HCT116 (cell line): ENCODE measurements at regions not wholly inside any gene's neighbourhood (a gene's known extent, or its start where the extent isn't known, plus 50 kb on each side); places are given as distances from the start of the nearest gene placed in this dataset.

Experiments
- ATAC-seq: fragments of 200-7000 bp; cut with Tn5 transposase; 2 replicates; pipeline ENCODE4 v1.9.1; 2020; ENCODE audit warnings: mild to moderate bottlenecking, moderate library complexity
- BruUV-seq: library from RNA; stranded (reverse); fragments of 400-500 nt; replicated peaks from 2 replicates; lab custom pipeline; 2021; lab: Mats Ljungman, UMichigan
- CTCF ChIA-PET: fragments of 300-600 bp; sonication (Branson Sonifier 250); formaldehyde crosslinking; loops from one replicate; lab custom pipeline; 2021; ENCODE audit warnings: antibody characterized with exemption; lab: Charles Lee
- POLR2A ChIA-PET: fragments of 300-600, 350-600 bp; sonication (Branson Sonifier 250); formaldehyde crosslinking; loops from one replicate; lab custom pipeline; 2021; ENCODE audit warnings: antibody characterized with exemption; lab: Charles Lee
- RAD21 ChIA-PET, 2 experiments: fragments of 300-600 bp; sonication (Branson Sonifier 250); formaldehyde crosslinking; loops; one replicate each; lab custom pipeline; 2023; ENCODE audit warnings: low total read pairs in 2 of 2; ENCODE audit not compliant: uncharacterized antibody in 2 of 2, unreplicated experiment in 2 of 2, low non-redundant PET in 1 of 2; lab: Charles Lee
- DNase-seq: peaks from one replicate; pipeline ENCODE4 v3.0.0-alpha.2; 2010; ENCODE audit warnings: low read depth, low spot score
- H2AFZ ChIP-seq: fragments of 200-600 bp; shearing (Covaris generic), sonication (generic); 2 replicates; pipeline ENCODE4 v1.6.1; 2017; ENCODE audit warnings: low read depth, mixed run types, mixed read lengths, antibody characterized with exemption, low read length; ENCODE audit not compliant: poor library complexity, severe bottlenecking
- H3K27ac ChIP-seq: 2 replicates; pipeline ENCODE4 v1.5.1; 2012; ENCODE audit warnings: low read depth, low read length
- H3K27me3 ChIP-seq: fragments of 200-600 bp; sonication (generic); 2 replicates; pipeline ENCODE4 v1.6.1; 2016; ENCODE audit warnings: mixed run types, low read length, mixed read lengths; ENCODE audit not compliant: insufficient read depth
- H3K36me3 ChIP-seq, 2 experiments: fragments of 200-500 bp in 1 of 2; fragments of 200-600 bp in 1 of 2; sonication (Bioruptor generic) in 1 of 2; sonication (generic) in 1 of 2; 2 replicates each; pipeline versions ENCODE4 v1.5.1 to v1.6.1; 2014 to 2016; ENCODE audit warnings: low read length in 2 of 2, inconsistent platforms in 1 of 2, mixed read lengths in 1 of 2, mixed run types in 1 of 2; ENCODE audit not compliant: insufficient read depth in 2 of 2, control insufficient read depth in 1 of 2
- H3K4me1 ChIP-seq, 2 experiments: fragments of 200-600 bp in 1 of 2; sonication (generic) in 1 of 2; 2 replicates each; pipeline versions ENCODE4 v1.5.1 to v1.6.1; 2012 to 2017; ENCODE audit warnings: low read length in 2 of 2, inconsistent platforms in 1 of 2, mild to moderate bottlenecking in 1 of 2, mixed read lengths in 1 of 2, mixed run types in 1 of 2, moderate library complexity in 1 of 2; ENCODE audit not compliant: insufficient read depth in 2 of 2, control insufficient read depth in 1 of 2
- H3K4me2 ChIP-seq: fragments of 200-600 bp; sonication (generic); 2 replicates; pipeline ENCODE4 v1.6.1; 2017; ENCODE audit warnings: mixed run types, low read length, mixed read lengths
- H3K4me3 ChIP-seq, 2 experiments: fragments of 200-600 bp in 1 of 2; sonication (generic) in 1 of 2; replicated peaks in 1 of 2; 2 replicates each; pipeline ENCODE4 v1.5.1; 2011 to 2016; ENCODE audit warnings: low read length in 2 of 2, control low read depth in 1 of 2, low read depth in 1 of 2, mild to moderate bottlenecking in 1 of 2, mixed read lengths in 1 of 2, mixed run types in 1 of 2
- H3K79me2 ChIP-seq: fragments of 200-600 bp; sonication (generic); 2 replicates; pipeline ENCODE4 v1.6.1; 2017; ENCODE audit warnings: mild to moderate bottlenecking, mixed run types, low read length, moderate library complexity, mixed read lengths; ENCODE audit not compliant: insufficient read depth
- H3K9ac ChIP-seq: fragments of 200-600 bp; sonication (generic); 2 replicates; pipeline ENCODE4 v1.6.1; 2016; ENCODE audit warnings: low read length, mixed read lengths
- H3K9me2 ChIP-seq: fragments of 200-600 bp; sonication (generic), shearing (Covaris generic); 2 replicates; pipeline ENCODE4 v1.6.1; 2017; ENCODE audit warnings: mixed run types, mild to moderate bottlenecking, moderate library complexity; ENCODE audit not compliant: insufficient read depth
- H3K9me3 ChIP-seq, 2 experiments: fragments of 200-500 bp in 1 of 2; fragments of 200-600 bp in 1 of 2; sonication (Bioruptor generic) in 1 of 2; sonication (generic) in 1 of 2; 2 replicates each; pipeline ENCODE4 v1.6.1; 2014 to 2017; ENCODE audit warnings: low read length in 2 of 2, mixed read lengths in 2 of 2, inconsistent platforms in 1 of 2, low read depth in 1 of 2, mild to moderate bottlenecking in 1 of 2, mixed run types in 1 of 2, moderate library complexity in 1 of 2; ENCODE audit not compliant: control insufficient read depth in 1 of 2, insufficient read depth in 1 of 2
- H4K20me1 ChIP-seq: fragments of 200-600 bp; sonication (generic), shearing (Covaris generic); 2 replicates; pipeline ENCODE4 v1.6.1; 2017; ENCODE audit warnings: mixed run types, mild to moderate bottlenecking, moderate library complexity; ENCODE audit not compliant: insufficient read depth
- ATF3 ChIP-seq: IDR thresholded peaks from 2 replicates; pipeline ENCODE4 v1.6.1; 2012
- CBX3 ChIP-seq: IDR thresholded peaks from 2 replicates; pipeline ENCODE4 v1.6.1; 2012; ENCODE audit warnings: low read depth
- CEBPB ChIP-seq: IDR thresholded peaks from 2 replicates; pipeline ENCODE4 v1.6.1; 2012; ENCODE audit warnings: low read depth
- CTCF ChIP-seq, 3 experiments: fragments of 200-600 bp in 1 of 3; sonication (generic) in 1 of 3; IDR thresholded peaks in 2 of 3; conservative IDR thresholded peaks in 1 of 3; 2 replicates each; pipeline ENCODE4 v1.5.1; 2012 to 2017; ENCODE audit warnings: low read depth in 2 of 3, low read length in 2 of 3, antibody characterized with exemption in 1 of 3, borderline replicate concordance in 1 of 3, control low read depth in 1 of 3, mild to moderate bottlenecking in 1 of 3, mixed read lengths in 1 of 3, mixed run types in 1 of 3, moderate library complexity in 1 of 3; ENCODE audit not compliant: insufficient read depth in 1 of 3
- ELF1 ChIP-seq: IDR thresholded peaks from 2 replicates; pipeline ENCODE4 v1.6.1; 2012; ENCODE audit warnings: low read depth, borderline replicate concordance
- EZH2 ChIP-seq: fragments of 200-600 bp; sonication (generic); IDR thresholded peaks from 2 replicates; pipeline ENCODE4 v1.6.1; 2017; ENCODE audit warnings: antibody characterized with exemption, mixed run types
- FOSL1 ChIP-seq: IDR thresholded peaks from 2 replicates; pipeline ENCODE4 v1.6.1; 2012; ENCODE audit warnings: low read depth
- RAD21 ChIP-seq: IDR thresholded peaks from 2 replicates; pipeline ENCODE4 v1.6.1; 2012; ENCODE audit warnings: low read depth, mild to moderate bottlenecking
- SIN3A ChIP-seq: IDR thresholded peaks from 2 replicates; pipeline ENCODE4 v1.6.1; 2012; ENCODE audit warnings: low read depth
- SP1 ChIP-seq: IDR thresholded peaks from 2 replicates; pipeline ENCODE4 v1.6.1; 2012; ENCODE audit warnings: low read depth
- TCF7L2 ChIP-seq: IDR thresholded peaks from 2 replicates; pipeline ENCODE4 v1.7.0; 2011; ENCODE audit warnings: borderline replicate concordance, inconsistent platforms; ENCODE audit not compliant: insufficient read depth, insufficient read length; ENCODE audit errors: extremely low read depth
- YY1 ChIP-seq: IDR thresholded peaks from 2 replicates; pipeline ENCODE4 v1.6.1; 2011; ENCODE audit warnings: low read length, low read depth, moderate library complexity, mild to moderate bottlenecking; ENCODE audit not compliant: insufficient replicate concordance; ENCODE audit errors: extremely low read depth
- ZNF274 ChIP-seq: fragments of 200-500 bp; sonication (Bioruptor generic); IDR thresholded peaks from 2 replicates; pipeline ENCODE4 v1.6.1; 2014; ENCODE audit warnings: mild to moderate bottlenecking, low read depth, low read length, inconsistent platforms
- intact Hi-C: fragments of 100-400 bp; cut with micrococcal nuclease; formaldehyde crosslinking; loops from 2 replicates; pipeline ENCODE4 v1.10.0; 2022

- no peaks in the 10 kb centered on the region for H4K20me1 ChIP-seq
- ATAC-seq (no peak), DNase-seq (no peak)
- no peak overlapping the region for H3K27ac ChIP-seq
- no peak overlapping the region for H3K4me2 ChIP-seq
- intact Hi-C loops: no loop called here
- H3K79me2 ChIP-seq: no peaks in the 10 kb centered on the region
- no peaks in the 10 kb centered on the region for H3K4me1 ChIP-seq
- CTCF ChIA-PET: no interaction called here
- H3K9ac ChIP-seq: no peak overlapping the region
- BruUV-seq: no TSS peak
- H3K36me3 ChIP-seq: no peaks in the 10 kb centered on the region
- no peak overlapping the region for H2AFZ ChIP-seq
- H3K9me3 ChIP-seq: peaks cover 0 to 3% of the 10 kb centered on the region in 2 experiments; a peak in 2 of 4 replicates
- POLR2A ChIA-PET: no interaction called here
- TF ChIP-seq ZNF274: no peak
- no peak for TF ChIP-seq ELF1
- TF ChIP-seq EZH2: no peak
- no peak for TF ChIP-seq TCF7L2
- TF ChIP-seq CTCF (IDR thresholded peaks at IDR 0.05 in 2 of 3, conservative IDR thresholded peaks at IDR 0.05 in 1 of 3; ENCODE audit: borderline replicate concordance in 1 of 3, insufficient read depth in 1 of 3, low read depth in 2 of 3, low read length in 2 of 3): no peak
- no peak for TF ChIP-seq YY1
- TF ChIP-seq CBX3: no peak
- TF ChIP-seq SIN3A: no peak
- TF ChIP-seq SP1: no peak
- no peak for TF ChIP-seq ATF3
- no peak for TF ChIP-seq RAD21
- no peak for TF ChIP-seq FOSL1
- TF ChIP-seq CEBPB: no peak
- H3K9me2 ChIP-seq: no peaks in the 10 kb centered on the region
- RAD21 ChIA-PET: no interaction called here
- H3K27me3 ChIP-seq: no peaks in the 10 kb centered on the region
- H3K4me3 ChIP-seq: no peak overlapping the region
Measured at GRCh38 chr14:43019826-43020225, 1413.2 kb downstream of the LRFN5 start.
